Osteoblast (primary cell): ENCODE measurements at regions not wholly inside any gene's neighbourhood (a gene's known extent, or its start where the extent isn't known, plus 50 kb on each side); places are given as distances from the start of the nearest gene placed in this dataset.

Experiments used
- DNase-seq: peaks from one replicate; pipeline ENCODE4 v3.0.0; 2011; ENCODE audit warnings: low spot score, mixed read lengths; ENCODE audit not compliant: insufficient read length; ENCODE audit errors: missing footprints
- H2AFZ ChIP-seq: 2 replicates; pipeline ENCODE4 v1.6.0; 2011; ENCODE audit warnings: mild to moderate bottlenecking, low read length
- H3K27ac ChIP-seq: 2 replicates; pipeline ENCODE4 v1.5.1; 2011; ENCODE audit warnings: mild to moderate bottlenecking, low read depth, low read length, moderate library complexity
- H3K27me3 ChIP-seq: 2 replicates; pipeline ENCODE4 v1.6.0; 2012; ENCODE audit warnings: mild to moderate bottlenecking, control low read depth, inconsistent platforms, low read length, moderate library complexity; ENCODE audit not compliant: insufficient read depth
- H3K36me3 ChIP-seq: 2 replicates; pipeline ENCODE4 v1.5.1; 2011; ENCODE audit warnings: mild to moderate bottlenecking, low read length, control low read depth, moderate library complexity; ENCODE audit not compliant: insufficient read depth
- H3K4me1 ChIP-seq: 2 replicates; pipeline ENCODE4 v1.5.1; 2011; ENCODE audit warnings: mild to moderate bottlenecking, low read length, control low read depth, moderate library complexity; ENCODE audit not compliant: insufficient read depth
- H3K4me2 ChIP-seq: 2 replicates; pipeline ENCODE4 v1.6.0; 2011; ENCODE audit warnings: mild to moderate bottlenecking, low read length; ENCODE audit not compliant: insufficient read depth
- H3K4me3 ChIP-seq: fragments of 200-600 bp; sonication (generic); 3 replicates; pipeline ENCODE4 v1.5.1; 2012; ENCODE audit warnings: mild to moderate bottlenecking, low read length, inconsistent platforms; ENCODE audit not compliant: insufficient read depth
- H3K79me2 ChIP-seq: 2 replicates; pipeline ENCODE4 v1.6.0; 2012; ENCODE audit warnings: mild to moderate bottlenecking, low read length, control low read depth, inconsistent platforms; ENCODE audit not compliant: insufficient read depth
- H3K9me3 ChIP-seq: 2 replicates; pipeline ENCODE4 v1.5.1; 2011; ENCODE audit warnings: low read depth, low read length, control low read depth
- H4K20me1 ChIP-seq: 2 replicates; pipeline ENCODE4 v1.6.0; 2012; ENCODE audit warnings: mild to moderate bottlenecking, low read length, control low read depth; ENCODE audit not compliant: insufficient read depth
- CTCF ChIP-seq: IDR thresholded peaks from 2 replicates; pipeline ENCODE4 v1.5.1; 2011; ENCODE audit warnings: mild to moderate bottlenecking, low read depth, low read length, moderate library complexity; ENCODE audit errors: extremely low read depth

- DNase-seq, result no peak
- peak overlapping the region; percentile 85 for H3K27ac ChIP-seq
- H3K4me3 ChIP-seq, result peak overlapping the region; percentile 36
- no peaks in the 10 kb centered on the region for H3K36me3 ChIP-seq
- peaks cover 11% of the 10 kb centered on the region for H3K9me3 ChIP-seq
- peak overlapping the region; percentile 54 for H2AFZ ChIP-seq
- H4K20me1 ChIP-seq, result no peaks in the 10 kb centered on the region
- peak overlapping the region; percentile 74 for H3K4me2 ChIP-seq
- peak; percentile 12 for TF ChIP-seq CTCF
- H3K4me1 ChIP-seq, result peaks cover 43% of the 10 kb centered on the region
- no peaks in the 10 kb centered on the region for H3K27me3 ChIP-seq
- no peaks in the 10 kb centered on the region for H3K79me2 ChIP-seq
Measured at GRCh38 chr20:23224806-23225205, 125.8 kb upstream of the NXT1 start.

- no peak overlapping the region for H3K4me2 ChIP-seq
- no peaks in the 10 kb centered on the region for H4K20me1 ChIP-seq
- no peaks in the 10 kb centered on the region for H3K36me3 ChIP-seq
- no peak for DNase-seq
- H3K9me3 ChIP-seq, result peaks cover 11% of the 10 kb centered on the region
- H3K4me3 ChIP-seq, result no peak overlapping the region
- H3K79me2 ChIP-seq, result no peaks in the 10 kb centered on the region
- H3K27ac ChIP-seq, result no peak overlapping the region
- peaks cover 3% of the 10 kb centered on the region for H3K27me3 ChIP-seq
- no peak overlapping the region for H2AFZ ChIP-seq
- H3K4me1 ChIP-seq, result peaks cover 36% of the 10 kb centered on the region
- no peak for TF ChIP-seq CTCF
Measured at GRCh38 chr20:23223908-23224580, 126.5 kb upstream of the NXT1 start.

GRCh38 chr20:23222531-23223200, 127.9 kb upstream of the NXT1 start:
- H4K20me1 ChIP-seq, result no peaks in the 10 kb centered on the region
- no peak overlapping the region for H2AFZ ChIP-seq
- no peak overlapping the region for H3K4me2 ChIP-seq
- no peak for TF ChIP-seq CTCF
- no peaks in the 10 kb centered on the region for H3K79me2 ChIP-seq
- H3K36me3 ChIP-seq, result no peaks in the 10 kb centered on the region
- H3K27ac ChIP-seq, result no peak overlapping the region
- peaks cover 11% of the 10 kb centered on the region for H3K9me3 ChIP-seq
- DNase-seq, result peak; percentile 13
- H3K4me1 ChIP-seq, result peaks cover 26% of the 10 kb centered on the region
- H3K27me3 ChIP-seq, result peaks cover 3% of the 10 kb centered on the region
- H3K4me3 ChIP-seq, result no peak overlapping the region

- no peaks in the 10 kb centered on the region for H4K20me1 ChIP-seq
- DNase-seq, result no peak
- H3K4me3 ChIP-seq, result no peak overlapping the region
- no peak overlapping the region for H3K27ac ChIP-seq
- peaks cover 12% of the 10 kb centered on the region for H3K27me3 ChIP-seq
- H2AFZ ChIP-seq, result no peak overlapping the region
- H3K79me2 ChIP-seq, result no peaks in the 10 kb centered on the region
- H3K4me2 ChIP-seq, result no peak overlapping the region
- no peaks in the 10 kb centered on the region for H3K36me3 ChIP-seq
- H3K9me3 ChIP-seq, result peaks cover 4% of the 10 kb centered on the region
- no peak for TF ChIP-seq CTCF
- H3K4me1 ChIP-seq, result peaks cover 11% of the 10 kb centered on the region
Measured at GRCh38 chr20:23217023-23217422, 130.9 kb upstream of the CD93 start.
